ENCODE measurements at regions not wholly inside any gene's neighbourhood (a gene's known extent, or its start where the extent isn't known, plus 50 kb on each side); places are given as distances from the start of the nearest gene placed in this dataset.

DNA sequence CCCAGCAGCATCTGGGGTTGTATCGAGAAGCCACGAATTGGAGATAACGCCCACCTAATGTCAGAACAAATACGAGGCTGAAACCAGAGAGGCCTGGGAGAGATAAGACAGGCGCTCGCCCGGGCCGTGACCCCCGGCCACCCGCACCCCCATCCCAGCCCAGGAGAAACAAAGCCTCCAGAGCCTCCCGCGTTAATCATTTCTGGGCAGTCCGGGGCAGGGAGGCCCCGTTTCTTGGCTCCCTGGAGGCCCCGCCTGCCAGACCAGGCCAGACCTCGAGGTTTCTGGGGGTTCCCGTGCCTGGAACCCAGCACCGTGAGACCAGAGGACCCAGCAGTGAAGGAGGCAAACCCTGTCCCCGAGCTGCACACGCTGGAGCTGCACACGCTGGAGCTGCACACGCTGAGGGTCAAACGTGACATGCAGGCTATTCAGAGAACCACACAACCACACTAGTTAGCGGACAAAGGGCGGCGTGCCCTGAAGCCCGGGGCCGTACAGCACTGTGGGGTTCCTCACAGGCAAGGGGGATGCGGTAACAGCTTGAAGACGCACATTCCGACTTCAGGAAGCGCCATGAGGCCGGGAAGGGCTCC, 53.4 kb downstream of the FOXL3 start:
- no peak for DNase-seq (ENCODE audit: low read depth in 1 of 2, low spot score in 1 of 2)
- TF ChIP-seq, protein P1, sequence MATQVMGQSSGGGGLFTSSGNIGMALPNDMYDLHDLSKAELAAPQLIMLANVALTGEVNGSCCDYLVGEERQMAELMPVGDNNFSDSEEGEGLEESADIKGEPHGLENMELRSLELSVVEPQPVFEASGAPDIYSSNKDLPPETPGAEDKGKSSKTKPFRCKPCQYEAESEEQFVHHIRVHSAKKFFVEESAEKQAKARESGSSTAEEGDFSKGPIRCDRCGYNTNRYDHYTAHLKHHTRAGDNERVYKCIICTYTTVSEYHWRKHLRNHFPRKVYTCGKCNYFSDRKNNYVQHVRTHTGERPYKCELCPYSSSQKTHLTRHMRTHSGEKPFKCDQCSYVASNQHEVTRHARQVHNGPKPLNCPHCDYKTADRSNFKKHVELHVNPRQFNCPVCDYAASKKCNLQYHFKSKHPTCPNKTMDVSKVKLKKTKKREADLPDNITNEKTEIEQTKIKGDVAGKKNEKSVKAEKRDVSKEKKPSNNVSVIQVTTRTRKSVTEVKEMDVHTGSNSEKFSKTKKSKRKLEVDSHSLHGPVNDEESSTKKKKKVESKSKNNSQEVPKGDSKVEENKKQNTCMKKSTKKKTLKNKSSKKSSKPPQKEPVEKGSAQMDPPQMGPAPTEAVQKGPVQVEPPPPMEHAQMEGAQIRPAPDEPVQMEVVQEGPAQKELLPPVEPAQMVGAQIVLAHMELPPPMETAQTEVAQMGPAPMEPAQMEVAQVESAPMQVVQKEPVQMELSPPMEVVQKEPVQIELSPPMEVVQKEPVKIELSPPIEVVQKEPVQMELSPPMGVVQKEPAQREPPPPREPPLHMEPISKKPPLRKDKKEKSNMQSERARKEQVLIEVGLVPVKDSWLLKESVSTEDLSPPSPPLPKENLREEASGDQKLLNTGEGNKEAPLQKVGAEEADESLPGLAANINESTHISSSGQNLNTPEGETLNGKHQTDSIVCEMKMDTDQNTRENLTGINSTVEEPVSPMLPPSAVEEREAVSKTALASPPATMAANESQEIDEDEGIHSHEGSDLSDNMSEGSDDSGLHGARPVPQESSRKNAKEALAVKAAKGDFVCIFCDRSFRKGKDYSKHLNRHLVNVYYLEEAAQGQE (IDR thresholded peaks at IDR 0.05; ENCODE audit: insufficient replicate concordance, low read depth) = no peak
- TF ChIP-seq GABPA (IDR thresholded peaks at IDR 0.05; ENCODE audit: low read depth) = no peak
- TF ChIP-seq SPI1 (IDR thresholded peaks at IDR 0.05; ENCODE audit: borderline replicate concordance, low read depth) = no peak
- TF ChIP-seq, protein P2, sequence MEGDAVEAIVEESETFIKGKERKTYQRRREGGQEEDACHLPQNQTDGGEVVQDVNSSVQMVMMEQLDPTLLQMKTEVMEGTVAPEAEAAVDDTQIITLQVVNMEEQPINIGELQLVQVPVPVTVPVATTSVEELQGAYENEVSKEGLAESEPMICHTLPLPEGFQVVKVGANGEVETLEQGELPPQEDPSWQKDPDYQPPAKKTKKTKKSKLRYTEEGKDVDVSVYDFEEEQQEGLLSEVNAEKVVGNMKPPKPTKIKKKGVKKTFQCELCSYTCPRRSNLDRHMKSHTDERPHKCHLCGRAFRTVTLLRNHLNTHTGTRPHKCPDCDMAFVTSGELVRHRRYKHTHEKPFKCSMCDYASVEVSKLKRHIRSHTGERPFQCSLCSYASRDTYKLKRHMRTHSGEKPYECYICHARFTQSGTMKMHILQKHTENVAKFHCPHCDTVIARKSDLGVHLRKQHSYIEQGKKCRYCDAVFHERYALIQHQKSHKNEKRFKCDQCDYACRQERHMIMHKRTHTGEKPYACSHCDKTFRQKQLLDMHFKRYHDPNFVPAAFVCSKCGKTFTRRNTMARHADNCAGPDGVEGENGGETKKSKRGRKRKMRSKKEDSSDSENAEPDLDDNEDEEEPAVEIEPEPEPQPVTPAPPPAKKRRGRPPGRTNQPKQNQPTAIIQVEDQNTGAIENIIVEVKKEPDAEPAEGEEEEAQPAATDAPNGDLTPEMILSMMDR (IDR thresholded peaks at IDR 0.05; ENCODE audit: insufficient read depth, low read length) = no peak
- TF ChIP-seq POLR2AphosphoS5 (IDR thresholded peaks at IDR 0.05; ENCODE audit: low read depth) = no peak
- no peaks in the 10 kb centered on the region for H3K27me3 ChIP-seq (ENCODE audit: insufficient read depth, poor library complexity, severe bottlenecking)
- no peak overlapping the region for H3K27ac ChIP-seq (replicated peaks)
- H3K4me3 ChIP-seq (replicated peaks; ENCODE audit: insufficient read depth, low read length) = no peak overlapping the region

DNA sequence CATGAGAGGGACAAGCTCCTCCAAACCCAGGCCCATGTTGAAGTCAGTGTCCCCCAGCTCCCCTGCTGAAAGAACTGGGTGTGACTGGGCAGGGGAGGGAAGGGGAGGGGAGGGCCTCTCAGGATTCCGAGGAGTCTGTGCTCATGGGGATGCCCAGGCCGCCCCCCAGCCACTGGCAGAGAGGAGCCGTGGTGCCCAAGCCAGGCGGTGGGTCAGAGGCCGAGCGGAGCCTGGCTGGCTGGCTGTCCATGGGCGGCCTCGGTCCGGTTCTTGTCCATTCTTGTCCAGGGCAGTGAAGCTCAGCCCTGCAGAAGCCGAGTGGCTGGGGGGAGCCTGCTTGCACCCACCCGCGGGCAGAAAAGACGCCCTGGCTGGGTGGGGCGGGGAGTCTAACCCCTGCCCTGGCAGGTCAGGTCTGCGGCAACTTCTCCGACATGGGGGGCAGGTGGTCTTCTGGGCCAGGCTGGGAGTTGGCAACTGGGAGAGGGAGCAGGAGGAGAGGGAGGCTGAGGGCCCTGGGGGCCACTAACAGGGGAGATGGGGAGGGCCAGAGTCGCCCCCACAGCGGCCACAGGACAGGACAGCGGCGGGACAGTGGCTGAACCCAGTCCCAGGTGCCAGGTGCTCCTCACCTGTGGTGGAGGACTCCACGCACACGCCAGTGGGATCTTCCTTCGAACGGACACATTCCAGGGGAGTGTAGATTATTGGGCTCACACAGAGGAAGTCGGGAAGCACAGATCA, 54.1 kb downstream of the FOXL3 start:
- no peak overlapping the region for H3K4me3 ChIP-seq (replicated peaks; ENCODE audit: insufficient read depth, low read length)
- no peaks in the 10 kb centered on the region for H3K27me3 ChIP-seq (ENCODE audit: insufficient read depth, poor library complexity, severe bottlenecking)
- TF ChIP-seq POLR2AphosphoS5 (IDR thresholded peaks at IDR 0.05; ENCODE audit: low read depth) (no peak), GABPA (IDR thresholded peaks at IDR 0.05; ENCODE audit: low read depth) (no peak), SPI1 (IDR thresholded peaks at IDR 0.05; ENCODE audit: borderline replicate concordance, low read depth) (no peak)
- TF ChIP-seq, protein P1 (IDR thresholded peaks at IDR 0.05; ENCODE audit: insufficient replicate concordance, low read depth) = no peak
- TF ChIP-seq, protein P2 (IDR thresholded peaks at IDR 0.05; ENCODE audit: insufficient read depth, low read length) = no peak
- no peak for DNase-seq (ENCODE audit: low read depth in 1 of 2, low spot score in 1 of 2)
- no peak overlapping the region for H3K27ac ChIP-seq (replicated peaks)

DNA sequence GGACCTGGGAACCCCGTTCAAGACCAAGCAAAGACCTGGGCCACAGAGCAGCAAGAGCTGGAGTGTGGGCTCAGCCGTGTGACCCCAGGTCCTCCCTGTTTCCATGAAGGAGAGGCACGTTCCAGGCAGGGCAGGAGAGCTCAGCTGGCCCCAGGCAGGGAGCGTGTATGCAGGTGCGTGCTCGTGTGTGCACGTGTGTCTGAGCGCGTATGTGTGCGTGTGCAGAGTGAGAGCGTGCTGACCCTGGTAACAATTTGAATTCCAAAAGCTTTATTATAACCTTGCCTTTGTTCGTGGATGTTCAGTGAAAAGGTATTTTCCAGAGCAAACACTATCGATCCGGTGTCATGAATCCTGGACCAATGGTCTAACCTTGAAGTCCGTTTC, 54.6 kb downstream of the FOXL3 start:
- H3K27ac ChIP-seq (replicated peaks) = no peak overlapping the region
- TF ChIP-seq GABPA (IDR thresholded peaks at IDR 0.05; ENCODE audit: low read depth) (no peak), POLR2AphosphoS5 (IDR thresholded peaks at IDR 0.05; ENCODE audit: low read depth) (no peak), SPI1 (IDR thresholded peaks at IDR 0.05; ENCODE audit: borderline replicate concordance, low read depth) (no peak)
- TF ChIP-seq, protein P2 (IDR thresholded peaks at IDR 0.05; ENCODE audit: insufficient read depth, low read length) = no peak
- TF ChIP-seq, protein P1 (IDR thresholded peaks at IDR 0.05; ENCODE audit: insufficient replicate concordance, low read depth) = no peak
- no peak for DNase-seq (ENCODE audit: low read depth in 1 of 2, low spot score in 1 of 2)
- no peak overlapping the region for H3K4me3 ChIP-seq (replicated peaks; ENCODE audit: insufficient read depth, low read length)
- no peaks in the 10 kb centered on the region for H3K27me3 ChIP-seq (ENCODE audit: insufficient read depth, poor library complexity, severe bottlenecking)

All from HL-60 (cell line).